HepG2 (cell line): ENCODE measurements at regions not wholly inside any gene's neighbourhood (a gene's known extent, or its start where the extent isn't known, plus 50 kb on each side); places are given as distances from the start of the nearest gene placed in this dataset.

Source experiments
- ATAC-seq: fragments of 200-7000 bp; cut with Tn5 transposase; 3 replicates; pipeline ENCODE4 v1.9.1; 2020; ENCODE audit warnings: mild to moderate bottlenecking, moderate library complexity
- BruUV-seq: library from RNA; stranded (reverse); fragments of 400-500 nt; replicated peaks from 2 replicates; lab custom pipeline; 2021; lab: Mats Ljungman, UMichigan
- CTCF ChIA-PET: fragments of 300-600 bp; formaldehyde crosslinking; extraction: SDS; loops from one replicate; lab custom pipeline; 2021; ENCODE audit warnings: low total read pairs, inconsistent platforms, low intra/inter-chr PET ratio; lab: Yijun Ruan, JAX
- POLR2A ChIA-PET: fragments of 350-600 bp; sonication (Branson Sonifier 250); formaldehyde crosslinking; loops from one replicate; lab custom pipeline; 2020; ENCODE audit warnings: antibody characterized with exemption, inconsistent platforms; lab: Yijun Ruan, JAX
- DNase-seq: peaks from one replicate; pipeline ENCODE4 v3.0.0-alpha.2; 2015; ENCODE audit warnings: low spot score
- FAIRE-seq: peaks from 3 replicates; lab custom pipeline; 2011; peaks lifted over from hg19 to GRCh38; lab: Jason Lieb, UNC
- H2AFZ ChIP-seq: one replicate; pipeline ENCODE4 v1.6.1; 2011; ENCODE audit warnings: low read length, inconsistent platforms
- H3K27ac ChIP-seq: fragments of 300-600 bp; 3 replicates; pipeline ENCODE4 v1.8.0; 2011; ENCODE audit warnings: mixed run types, mild to moderate bottlenecking, mixed read lengths, low read length, inconsistent platforms; ENCODE audit not compliant: insufficient read depth; ENCODE audit errors: extremely low read length
- H3K27me3 ChIP-seq, 2 experiments: fragments of 200-600 bp in 1 of 2; 2 replicates in 1 of 2; 3 replicates in 1 of 2; pipeline versions ENCODE4 v1.6.0 to v1.8.0; 2011; ENCODE audit warnings: low read length in 2 of 2, mild to moderate bottlenecking in 2 of 2, moderate library complexity in 2 of 2, inconsistent platforms in 1 of 2; ENCODE audit not compliant: insufficient read depth in 2 of 2, control insufficient read depth in 1 of 2
- H3K36me3 ChIP-seq, 2 experiments: fragments of 200-600 bp in 1 of 2; replicated peaks in 1 of 2; 2 replicates in 1 of 2; 3 replicates in 1 of 2; pipeline versions ENCODE4 v1.5.1 to v1.8.0; 2011; ENCODE audit warnings: low read length in 2 of 2, inconsistent platforms in 1 of 2; ENCODE audit not compliant: insufficient read depth in 2 of 2, control insufficient read depth in 1 of 2
- H3K4me1 ChIP-seq: 2 replicates; pipeline ENCODE4 v1.5.1; 2012; ENCODE audit warnings: low read length, inconsistent platforms; ENCODE audit not compliant: insufficient read depth
- H3K4me2 ChIP-seq: 2 replicates; pipeline ENCODE4 v1.6.0; 2011; ENCODE audit warnings: low read depth, low read length, inconsistent platforms
- H3K4me3 ChIP-seq, 3 experiments: fragments of 200-600 bp in 1 of 3; sonication (generic), shearing (Covaris generic) in 1 of 3; replicated peaks in 1 of 3; 2 replicates each; pipeline ENCODE4 v1.5.1; 2011 to 2016; ENCODE audit warnings: low read length in 3 of 3, inconsistent platforms in 2 of 3, low read depth in 2 of 3, mild to moderate bottlenecking in 2 of 3, control low read depth in 1 of 3, mixed read lengths in 1 of 3; ENCODE audit not compliant: insufficient read depth in 1 of 3
- H3K79me2 ChIP-seq: one replicate; pipeline ENCODE4 v1.6.1; 2011; ENCODE audit warnings: low read length, inconsistent platforms; ENCODE audit not compliant: insufficient read depth
- H3K9ac ChIP-seq: 2 replicates; pipeline ENCODE4 v1.6.0; 2011; ENCODE audit warnings: mild to moderate bottlenecking, low read depth, low read length, inconsistent platforms; ENCODE audit not compliant: insufficient read depth
- H3K9me3 ChIP-seq: 2 replicates; pipeline ENCODE4 v1.5.1; 2012; ENCODE audit warnings: mild to moderate bottlenecking, low read length
- H4K20me1 ChIP-seq: 2 replicates; pipeline ENCODE4 v1.6.0; 2011; ENCODE audit warnings: inconsistent platforms, mild to moderate bottlenecking, low read length, moderate library complexity; ENCODE audit not compliant: insufficient read depth
- ATF7-NPFF ChIP-seq: sonication (generic); formaldehyde crosslinking; IDR thresholded peaks from 2 replicates; pipeline ENCODE4 v1.8.1; 2023; ENCODE audit warnings: mild to moderate bottlenecking, low read depth, missing genetic modification reagents, moderate library complexity
- CERS6 ChIP-seq: sonication (generic); formaldehyde crosslinking; IDR thresholded peaks from 2 replicates; pipeline ENCODE4 v1.5.0; 2020; ENCODE audit warnings: missing genetic modification reagents
- EZH2 ChIP-seq: conservative IDR thresholded peaks from 2 replicates; pipeline ENCODE4 v1.6.1; 2012; ENCODE audit warnings: mild to moderate bottlenecking, low read depth, low read length, moderate library complexity
- MTA1 ChIP-seq: sonication (generic); formaldehyde crosslinking; IDR thresholded peaks from 2 replicates; pipeline ENCODE4 v1.4.0; 2020; ENCODE audit warnings: missing genetic modification reagents, mild to moderate bottlenecking, borderline replicate concordance
- POGK ChIP-seq: sonication (generic); formaldehyde crosslinking; conservative IDR thresholded peaks from 2 replicates; pipeline ENCODE4 v1.8.0; 2022; ENCODE audit warnings: mild to moderate bottlenecking, moderate library complexity, missing genetic modification reagents
- RARG ChIP-seq: sonication (generic); formaldehyde crosslinking; IDR thresholded peaks from 2 replicates; pipeline ENCODE4 v1.4.0; 2020; ENCODE audit warnings: low read depth, mild to moderate bottlenecking, missing genetic modification reagents
- TARDBP ChIP-seq: sonication (generic); formaldehyde crosslinking; IDR thresholded peaks from 2 replicates; pipeline ENCODE4 v1.8.0; 2022; ENCODE audit warnings: mild to moderate bottlenecking, missing genetic modification reagents
- ZBTB33 ChIP-seq: sonication (generic); formaldehyde crosslinking; IDR thresholded peaks from 2 replicates; pipeline ENCODE4 v1.4.0; 2020; ENCODE audit warnings: missing genetic modification reagents
- ZFP37 ChIP-seq: sonication (generic); formaldehyde crosslinking; IDR thresholded peaks from 2 replicates; pipeline ENCODE4 v1.4.0; 2020; ENCODE audit warnings: missing genetic modification reagents, borderline replicate concordance
- ZNF546 ChIP-seq: sonication (generic); formaldehyde crosslinking; conservative IDR thresholded peaks from 2 replicates; pipeline ENCODE4 v1.8.1; 2023; ENCODE audit warnings: mild to moderate bottlenecking, missing genetic modification reagents
- ZNF713 ChIP-seq: sonication (generic); formaldehyde crosslinking; IDR thresholded peaks from 2 replicates; pipeline ENCODE4 v1.4.0; 2020; ENCODE audit warnings: mild to moderate bottlenecking, missing genetic modification reagents
- WGBS: methylation state at CpG from one replicate; pipeline ENCODE4 v1.1.6; 2017; ENCODE audit warnings: low lambda C conversion rate; 5-methylcytosine and 5-hydroxymethylcytosine counted together
- in situ Hi-C: cut with HindIII; loops from 2 replicates; pipeline ENCODE4 v1.10.0; 2017; ENCODE audit warnings: low pct_unique_long_range_greater_than_20kb; ENCODE audit not compliant: extremely low pct_ligation_motif_present
- intact Hi-C: fragments of 100-400 bp; cut with micrococcal nuclease; formaldehyde crosslinking; loops from one replicate; pipeline ENCODE4 v1.10.0; 2022; ENCODE audit not compliant: unreplicated experiment
- TF ChIP-seq, protein P1 (sequence below): sonication (generic); formaldehyde crosslinking; IDR thresholded peaks from 2 replicates; pipeline ENCODE4 v1.4.0; 2020; ENCODE audit warnings: missing genetic modification reagents
- TF ChIP-seq, protein P2 (sequence below): sonication (generic); formaldehyde crosslinking; IDR thresholded peaks from 2 replicates; pipeline ENCODE4 v1.4.0; 2020; ENCODE audit warnings: missing genetic modification reagents, borderline replicate concordance

DNA sequence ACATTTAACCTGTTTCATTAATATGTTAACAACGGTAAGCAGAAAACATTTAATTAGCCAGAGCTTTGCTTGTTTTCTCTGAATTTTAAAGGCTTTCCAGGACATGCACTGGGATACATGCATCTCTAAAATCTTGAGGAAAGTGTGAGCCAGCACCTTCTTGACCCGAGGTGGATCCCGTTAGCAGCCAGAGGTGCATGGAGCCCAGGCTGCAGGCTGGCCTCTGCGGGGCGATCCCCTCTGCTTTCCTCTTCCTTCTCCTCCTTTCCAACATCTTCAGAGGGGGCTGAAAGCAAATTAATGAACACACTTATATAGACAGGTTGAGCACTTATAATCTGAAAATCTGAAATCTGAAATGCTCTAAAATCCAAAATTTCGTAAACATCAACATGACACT is 128.7 kb upstream of the CST7 start:
- Histone ChIP-seq H3K27me3 (peaks cover 7 to 73% of the 10 kb centered on the region in 2 experiments; a peak in 4 of 5 replicates), H3K9ac (no peak overlapping the region), H2AFZ (no peak overlapping the region), H3K4me1 (no peaks in the 10 kb centered on the region), H3K36me3 (no peaks in the 10 kb centered on the region), H3K9me3 (no peaks in the 10 kb centered on the region), H3K4me2 (no peak overlapping the region), H3K4me3 (no peak overlapping the region), H3K79me2 (no peaks in the 10 kb centered on the region), H4K20me1 (no peaks in the 10 kb centered on the region), H3K27ac (no peak overlapping the region)
- no peak for FAIRE-seq
- no peak for ATAC-seq
- BruUV-seq, result no TSS peak
- ChIA-PET POLR2A (no interaction called here), CTCF (no interaction called here)
- WGBS, result 18% methylated on average over 6 of the region's 6 CpGs
- in situ Hi-C loops, result no loop called here
- TF ChIP-seq, protein P1, sequence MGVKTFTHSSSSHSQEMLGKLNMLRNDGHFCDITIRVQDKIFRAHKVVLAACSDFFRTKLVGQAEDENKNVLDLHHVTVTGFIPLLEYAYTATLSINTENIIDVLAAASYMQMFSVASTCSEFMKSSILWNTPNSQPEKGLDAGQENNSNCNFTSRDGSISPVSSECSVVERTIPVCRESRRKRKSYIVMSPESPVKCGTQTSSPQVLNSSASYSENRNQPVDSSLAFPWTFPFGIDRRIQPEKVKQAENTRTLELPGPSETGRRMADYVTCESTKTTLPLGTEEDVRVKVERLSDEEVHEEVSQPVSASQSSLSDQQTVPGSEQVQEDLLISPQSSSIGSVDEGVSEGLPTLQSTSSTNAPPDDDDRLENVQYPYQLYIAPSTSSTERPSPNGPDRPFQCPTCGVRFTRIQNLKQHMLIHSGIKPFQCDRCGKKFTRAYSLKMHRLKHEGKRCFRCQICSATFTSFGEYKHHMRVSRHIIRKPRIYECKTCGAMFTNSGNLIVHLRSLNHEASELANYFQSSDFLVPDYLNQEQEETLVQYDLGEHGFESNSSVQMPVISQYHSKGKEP (CRISPR knock-in tag), result no peak
- no peak for TF ChIP-seq POGK (CRISPR knock-in tag)
- TF ChIP-seq ZFP37 (CRISPR knock-in tag), result no peak
- no peak for TF ChIP-seq ATF7-NPFF (CRISPR knock-in tag)
- TF ChIP-seq ZBTB33 (CRISPR knock-in tag), result no peak
- no peak for TF ChIP-seq EZH2
- no peak for TF ChIP-seq ZNF713 (CRISPR knock-in tag)
- no peak for TF ChIP-seq MTA1 (CRISPR knock-in tag)
- no peak for TF ChIP-seq RARG (CRISPR knock-in tag)
- no peak for TF ChIP-seq ZNF546 (CRISPR knock-in tag)
- TF ChIP-seq CERS6 (CRISPR knock-in tag), result no peak
- no peak for TF ChIP-seq TARDBP
- TF ChIP-seq, protein P2, sequence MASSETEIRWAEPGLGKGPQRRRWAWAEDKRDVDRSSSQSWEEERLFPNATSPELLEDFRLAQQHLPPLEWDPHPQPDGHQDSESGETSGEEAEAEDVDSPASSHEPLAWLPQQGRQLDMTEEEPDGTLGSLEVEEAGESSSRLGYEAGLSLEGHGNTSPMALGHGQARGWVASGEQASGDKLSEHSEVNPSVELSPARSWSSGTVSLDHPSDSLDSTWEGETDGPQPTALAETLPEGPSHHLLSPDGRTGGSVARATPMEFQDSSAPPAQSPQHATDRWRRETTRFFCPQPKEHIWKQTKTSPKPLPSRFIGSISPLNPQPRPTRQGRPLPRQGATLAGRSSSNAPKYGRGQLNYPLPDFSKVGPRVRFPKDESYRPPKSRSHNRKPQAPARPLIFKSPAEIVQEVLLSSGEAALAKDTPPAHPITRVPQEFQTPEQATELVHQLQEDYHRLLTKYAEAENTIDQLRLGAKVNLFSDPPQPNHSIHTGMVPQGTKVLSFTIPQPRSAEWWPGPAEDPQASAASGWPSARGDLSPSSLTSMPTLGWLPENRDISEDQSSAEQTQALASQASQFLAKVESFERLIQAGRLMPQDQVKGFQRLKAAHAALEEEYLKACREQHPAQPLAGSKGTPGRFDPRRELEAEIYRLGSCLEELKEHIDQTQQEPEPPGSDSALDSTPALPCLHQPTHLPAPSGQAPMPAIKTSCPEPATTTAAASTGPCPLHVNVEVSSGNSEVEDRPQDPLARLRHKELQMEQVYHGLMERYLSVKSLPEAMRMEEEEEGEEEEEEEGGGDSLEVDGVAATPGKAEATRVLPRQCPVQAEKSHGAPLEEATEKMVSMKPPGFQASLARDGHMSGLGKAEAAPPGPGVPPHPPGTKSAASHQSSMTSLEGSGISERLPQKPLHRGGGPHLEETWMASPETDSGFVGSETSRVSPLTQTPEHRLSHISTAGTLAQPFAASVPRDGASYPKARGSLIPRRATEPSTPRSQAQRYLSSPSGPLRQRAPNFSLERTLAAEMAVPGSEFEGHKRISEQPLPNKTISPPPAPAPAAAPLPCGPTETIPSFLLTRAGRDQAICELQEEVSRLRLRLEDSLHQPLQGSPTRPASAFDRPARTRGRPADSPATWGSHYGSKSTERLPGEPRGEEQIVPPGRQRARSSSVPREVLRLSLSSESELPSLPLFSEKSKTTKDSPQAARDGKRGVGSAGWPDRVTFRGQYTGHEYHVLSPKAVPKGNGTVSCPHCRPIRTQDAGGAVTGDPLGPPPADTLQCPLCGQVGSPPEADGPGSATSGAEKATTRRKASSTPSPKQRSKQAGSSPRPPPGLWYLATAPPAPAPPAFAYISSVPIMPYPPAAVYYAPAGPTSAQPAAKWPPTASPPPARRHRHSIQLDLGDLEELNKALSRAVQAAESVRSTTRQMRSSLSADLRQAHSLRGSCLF (CRISPR knock-in tag), result no peak
- intact Hi-C loops, result no loop called here
- no peak for DNase-seq
